Esophagus squamous epithelium (tissue), 4 donors: ENCODE measurements at regions not wholly inside any gene's neighbourhood (a gene's known extent, or its start where the extent isn't known, plus 50 kb on each side); places are given as distances from the start of the nearest gene placed in this dataset.
A peak's percentile ranks its signal among the peaks of the same experiment; 100 is the strongest.

ENCODE experiments used
- POLR2A ChIP-seq, 4 donors: fragments of 450-650 bp; IDR thresholded peaks; one replicate each; pipeline ENCODE4 v1.6.1; 2017; ENCODE audit warnings: antibody characterized with exemption in 4 of 4, mild to moderate bottlenecking in 4 of 4, moderate library complexity in 3 of 4
- TF ChIP-seq, protein P1 (sequence below), 6 experiments: fragments of 450-650 bp in 4 of 6; fragments of 200-600 bp in 2 of 6; sonication (generic) in 2 of 6; IDR thresholded peaks; one replicate each; pipeline ENCODE4 v1.5.1; 2016 to 2019; ENCODE audit warnings: antibody characterized with exemption in 6 of 6, mild to moderate bottlenecking in 4 of 6, moderate library complexity in 4 of 6

DNA sequence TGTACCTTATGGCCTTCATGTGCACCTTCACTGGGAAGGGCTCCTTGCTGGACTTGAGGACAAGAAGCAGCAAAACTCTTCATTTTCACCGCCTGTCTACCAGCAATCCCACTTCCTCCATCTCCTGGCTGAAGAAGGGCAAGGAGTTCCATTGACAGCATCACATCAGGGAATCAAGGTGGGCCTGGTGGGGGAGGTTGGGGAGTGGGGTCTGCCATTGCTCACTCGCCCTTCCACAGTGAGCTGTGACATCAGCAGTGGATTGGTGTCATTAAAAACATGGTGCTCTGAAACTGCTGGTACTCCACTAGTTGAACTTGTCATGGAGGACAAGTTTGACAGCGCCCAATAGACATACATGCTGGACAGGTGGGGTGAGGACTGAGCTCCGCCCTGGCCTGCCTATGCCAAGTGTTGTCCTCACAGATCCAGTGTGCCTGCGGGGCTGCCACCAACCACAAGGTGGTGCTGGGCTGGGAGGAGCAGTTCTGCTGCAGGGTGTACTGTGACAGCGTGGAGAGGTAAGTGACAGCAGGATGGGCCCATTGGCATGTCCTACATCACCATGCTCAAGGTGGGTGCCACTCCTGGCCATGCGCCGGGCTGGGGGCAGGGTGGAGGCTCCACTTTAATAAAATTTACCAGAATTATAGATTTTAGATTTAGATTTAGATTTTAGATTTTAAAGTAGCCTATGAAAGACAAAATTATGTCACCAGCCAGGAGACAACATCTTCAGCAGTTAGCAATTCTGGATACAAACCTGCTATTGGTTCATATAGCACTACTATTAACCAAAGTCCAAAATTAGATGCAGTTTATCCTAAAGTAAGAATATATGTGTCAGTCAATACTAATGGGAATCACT lies 1729.1 kb downstream of the TP53TG3F start:
- TF ChIP-seq, protein P1, sequence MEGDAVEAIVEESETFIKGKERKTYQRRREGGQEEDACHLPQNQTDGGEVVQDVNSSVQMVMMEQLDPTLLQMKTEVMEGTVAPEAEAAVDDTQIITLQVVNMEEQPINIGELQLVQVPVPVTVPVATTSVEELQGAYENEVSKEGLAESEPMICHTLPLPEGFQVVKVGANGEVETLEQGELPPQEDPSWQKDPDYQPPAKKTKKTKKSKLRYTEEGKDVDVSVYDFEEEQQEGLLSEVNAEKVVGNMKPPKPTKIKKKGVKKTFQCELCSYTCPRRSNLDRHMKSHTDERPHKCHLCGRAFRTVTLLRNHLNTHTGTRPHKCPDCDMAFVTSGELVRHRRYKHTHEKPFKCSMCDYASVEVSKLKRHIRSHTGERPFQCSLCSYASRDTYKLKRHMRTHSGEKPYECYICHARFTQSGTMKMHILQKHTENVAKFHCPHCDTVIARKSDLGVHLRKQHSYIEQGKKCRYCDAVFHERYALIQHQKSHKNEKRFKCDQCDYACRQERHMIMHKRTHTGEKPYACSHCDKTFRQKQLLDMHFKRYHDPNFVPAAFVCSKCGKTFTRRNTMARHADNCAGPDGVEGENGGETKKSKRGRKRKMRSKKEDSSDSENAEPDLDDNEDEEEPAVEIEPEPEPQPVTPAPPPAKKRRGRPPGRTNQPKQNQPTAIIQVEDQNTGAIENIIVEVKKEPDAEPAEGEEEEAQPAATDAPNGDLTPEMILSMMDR (IDR thresholded peaks at IDR 0.05): peak in 4 of 6 experiments; percentile 13 to 70 (median 30)
- TF ChIP-seq POLR2A (IDR thresholded peaks at IDR 0.05): no peak
